K562 (cell line): ENCODE measurements at regions not wholly inside any gene's neighbourhood (a gene's known extent, or its start where the extent isn't known, plus 50 kb on each side); places are given as distances from the start of the nearest gene placed in this dataset.

Experiments
- ETV6 ChIP-seq, 3 experiments: fragments of 150-350 bp in 1 of 3; sonication (generic) in 1 of 3; formaldehyde crosslinking in 1 of 3; IDR thresholded peaks; 2 replicates each; pipeline versions ENCODE4 v1.6.1 to v1.8.0; 2014 to 2022; ENCODE audit warnings: borderline replicate concordance in 2 of 3, low read depth in 2 of 3, antibody characterized with exemption in 1 of 3, low read length in 1 of 3, mild to moderate bottlenecking in 1 of 3, missing genetic modification reagents in 1 of 3
- GABPB2 ChIP-seq: fragments of 250-450 bp; sonication (Bioruptor Pico); conservative IDR thresholded peaks from 2 replicates; pipeline ENCODE4 v1.5.1; 2021; ENCODE audit warnings: mild to moderate bottlenecking
- HDAC6 ChIP-seq: IDR thresholded peaks from 2 replicates; pipeline ENCODE4 v1.6.1; 2012; ENCODE audit warnings: low read depth, mild to moderate bottlenecking, control low read depth, inconsistent platforms, low read length, moderate library complexity
- LCOR ChIP-seq: sonication (generic); formaldehyde crosslinking; IDR thresholded peaks from 2 replicates; pipeline ENCODE4 v1.8.0; 2022; ENCODE audit warnings: mild to moderate bottlenecking, missing genetic modification reagents
- NBN ChIP-seq: fragments of 450-650 bp; IDR thresholded peaks from 2 replicates; pipeline ENCODE4 v1.6.1; 2016; ENCODE audit warnings: low read depth, mild to moderate bottlenecking
- PATZ1 ChIP-seq: fragments of 250-450 bp; sonication (Bioruptor Pico); IDR thresholded peaks from 2 replicates; pipeline ENCODE4 v1.5.0; 2020; ENCODE audit warnings: mild to moderate bottlenecking, borderline replicate concordance
- PCBP1 ChIP-seq: fragments of 200-400 bp; formaldehyde crosslinking; IDR thresholded peaks from 2 replicates; pipeline ENCODE4 v1.6.1; 2018; ENCODE audit warnings: mild to moderate bottlenecking, low read depth, low read length; ENCODE audit not compliant: poor library complexity, severe bottlenecking
- TAF15 ChIP-seq: fragments of 200-400 bp; formaldehyde crosslinking; IDR thresholded peaks from 2 replicates; pipeline ENCODE4 v1.6.1; 2017; ENCODE audit warnings: mild to moderate bottlenecking, low read depth, low read length, moderate library complexity
- TEAD1 ChIP-seq, 2 experiments: fragments of 450-650 bp in 1 of 2; sonication (generic) in 1 of 2; formaldehyde crosslinking; IDR thresholded peaks; 2 replicates each; pipeline versions ENCODE4 v1.4.0 to v1.8.0; 2020 to 2022; ENCODE audit warnings: mild to moderate bottlenecking in 2 of 2, missing genetic modification reagents in 1 of 2
- ZNF133 ChIP-seq: fragments of 250-450 bp; sonication (Bioruptor Pico); IDR thresholded peaks from 2 replicates; pipeline ENCODE4 v1.4.0; 2020; ENCODE audit warnings: mild to moderate bottlenecking
- ZNF146 ChIP-seq: IDR thresholded peaks from one replicate; pipeline ENCODE4 v1.6.1; 2018; ENCODE audit warnings: missing compliant biosample characterization; ENCODE audit not compliant: unreplicated experiment
- ZNF212 ChIP-seq: fragments of 450-650 bp; formaldehyde crosslinking; IDR thresholded peaks from 2 replicates; pipeline ENCODE4 v1.4.0; 2020; ENCODE audit warnings: mild to moderate bottlenecking
- ZNF24 ChIP-seq: fragments of 450-650 bp; IDR thresholded peaks from 2 replicates; pipeline ENCODE4 v1.6.1; 2016
- ZNF324 ChIP-seq: fragments of 250-450 bp; sonication (Bioruptor Pico); IDR thresholded peaks from 2 replicates; pipeline ENCODE4 v1.4.0; 2020; ENCODE audit warnings: mild to moderate bottlenecking
- ZNF384 ChIP-seq: IDR thresholded peaks from 2 replicates; pipeline ENCODE4 v1.6.1; 2012; ENCODE audit warnings: low read depth, low read length, improper control_type of control experiment
- TF ChIP-seq, protein P1 (sequence below): fragments of 450-650 bp; IDR thresholded peaks from 2 replicates; pipeline ENCODE4 v1.6.1; 2016; ENCODE audit warnings: mild to moderate bottlenecking, moderate library complexity

- TF ChIP-seq, protein P1, sequence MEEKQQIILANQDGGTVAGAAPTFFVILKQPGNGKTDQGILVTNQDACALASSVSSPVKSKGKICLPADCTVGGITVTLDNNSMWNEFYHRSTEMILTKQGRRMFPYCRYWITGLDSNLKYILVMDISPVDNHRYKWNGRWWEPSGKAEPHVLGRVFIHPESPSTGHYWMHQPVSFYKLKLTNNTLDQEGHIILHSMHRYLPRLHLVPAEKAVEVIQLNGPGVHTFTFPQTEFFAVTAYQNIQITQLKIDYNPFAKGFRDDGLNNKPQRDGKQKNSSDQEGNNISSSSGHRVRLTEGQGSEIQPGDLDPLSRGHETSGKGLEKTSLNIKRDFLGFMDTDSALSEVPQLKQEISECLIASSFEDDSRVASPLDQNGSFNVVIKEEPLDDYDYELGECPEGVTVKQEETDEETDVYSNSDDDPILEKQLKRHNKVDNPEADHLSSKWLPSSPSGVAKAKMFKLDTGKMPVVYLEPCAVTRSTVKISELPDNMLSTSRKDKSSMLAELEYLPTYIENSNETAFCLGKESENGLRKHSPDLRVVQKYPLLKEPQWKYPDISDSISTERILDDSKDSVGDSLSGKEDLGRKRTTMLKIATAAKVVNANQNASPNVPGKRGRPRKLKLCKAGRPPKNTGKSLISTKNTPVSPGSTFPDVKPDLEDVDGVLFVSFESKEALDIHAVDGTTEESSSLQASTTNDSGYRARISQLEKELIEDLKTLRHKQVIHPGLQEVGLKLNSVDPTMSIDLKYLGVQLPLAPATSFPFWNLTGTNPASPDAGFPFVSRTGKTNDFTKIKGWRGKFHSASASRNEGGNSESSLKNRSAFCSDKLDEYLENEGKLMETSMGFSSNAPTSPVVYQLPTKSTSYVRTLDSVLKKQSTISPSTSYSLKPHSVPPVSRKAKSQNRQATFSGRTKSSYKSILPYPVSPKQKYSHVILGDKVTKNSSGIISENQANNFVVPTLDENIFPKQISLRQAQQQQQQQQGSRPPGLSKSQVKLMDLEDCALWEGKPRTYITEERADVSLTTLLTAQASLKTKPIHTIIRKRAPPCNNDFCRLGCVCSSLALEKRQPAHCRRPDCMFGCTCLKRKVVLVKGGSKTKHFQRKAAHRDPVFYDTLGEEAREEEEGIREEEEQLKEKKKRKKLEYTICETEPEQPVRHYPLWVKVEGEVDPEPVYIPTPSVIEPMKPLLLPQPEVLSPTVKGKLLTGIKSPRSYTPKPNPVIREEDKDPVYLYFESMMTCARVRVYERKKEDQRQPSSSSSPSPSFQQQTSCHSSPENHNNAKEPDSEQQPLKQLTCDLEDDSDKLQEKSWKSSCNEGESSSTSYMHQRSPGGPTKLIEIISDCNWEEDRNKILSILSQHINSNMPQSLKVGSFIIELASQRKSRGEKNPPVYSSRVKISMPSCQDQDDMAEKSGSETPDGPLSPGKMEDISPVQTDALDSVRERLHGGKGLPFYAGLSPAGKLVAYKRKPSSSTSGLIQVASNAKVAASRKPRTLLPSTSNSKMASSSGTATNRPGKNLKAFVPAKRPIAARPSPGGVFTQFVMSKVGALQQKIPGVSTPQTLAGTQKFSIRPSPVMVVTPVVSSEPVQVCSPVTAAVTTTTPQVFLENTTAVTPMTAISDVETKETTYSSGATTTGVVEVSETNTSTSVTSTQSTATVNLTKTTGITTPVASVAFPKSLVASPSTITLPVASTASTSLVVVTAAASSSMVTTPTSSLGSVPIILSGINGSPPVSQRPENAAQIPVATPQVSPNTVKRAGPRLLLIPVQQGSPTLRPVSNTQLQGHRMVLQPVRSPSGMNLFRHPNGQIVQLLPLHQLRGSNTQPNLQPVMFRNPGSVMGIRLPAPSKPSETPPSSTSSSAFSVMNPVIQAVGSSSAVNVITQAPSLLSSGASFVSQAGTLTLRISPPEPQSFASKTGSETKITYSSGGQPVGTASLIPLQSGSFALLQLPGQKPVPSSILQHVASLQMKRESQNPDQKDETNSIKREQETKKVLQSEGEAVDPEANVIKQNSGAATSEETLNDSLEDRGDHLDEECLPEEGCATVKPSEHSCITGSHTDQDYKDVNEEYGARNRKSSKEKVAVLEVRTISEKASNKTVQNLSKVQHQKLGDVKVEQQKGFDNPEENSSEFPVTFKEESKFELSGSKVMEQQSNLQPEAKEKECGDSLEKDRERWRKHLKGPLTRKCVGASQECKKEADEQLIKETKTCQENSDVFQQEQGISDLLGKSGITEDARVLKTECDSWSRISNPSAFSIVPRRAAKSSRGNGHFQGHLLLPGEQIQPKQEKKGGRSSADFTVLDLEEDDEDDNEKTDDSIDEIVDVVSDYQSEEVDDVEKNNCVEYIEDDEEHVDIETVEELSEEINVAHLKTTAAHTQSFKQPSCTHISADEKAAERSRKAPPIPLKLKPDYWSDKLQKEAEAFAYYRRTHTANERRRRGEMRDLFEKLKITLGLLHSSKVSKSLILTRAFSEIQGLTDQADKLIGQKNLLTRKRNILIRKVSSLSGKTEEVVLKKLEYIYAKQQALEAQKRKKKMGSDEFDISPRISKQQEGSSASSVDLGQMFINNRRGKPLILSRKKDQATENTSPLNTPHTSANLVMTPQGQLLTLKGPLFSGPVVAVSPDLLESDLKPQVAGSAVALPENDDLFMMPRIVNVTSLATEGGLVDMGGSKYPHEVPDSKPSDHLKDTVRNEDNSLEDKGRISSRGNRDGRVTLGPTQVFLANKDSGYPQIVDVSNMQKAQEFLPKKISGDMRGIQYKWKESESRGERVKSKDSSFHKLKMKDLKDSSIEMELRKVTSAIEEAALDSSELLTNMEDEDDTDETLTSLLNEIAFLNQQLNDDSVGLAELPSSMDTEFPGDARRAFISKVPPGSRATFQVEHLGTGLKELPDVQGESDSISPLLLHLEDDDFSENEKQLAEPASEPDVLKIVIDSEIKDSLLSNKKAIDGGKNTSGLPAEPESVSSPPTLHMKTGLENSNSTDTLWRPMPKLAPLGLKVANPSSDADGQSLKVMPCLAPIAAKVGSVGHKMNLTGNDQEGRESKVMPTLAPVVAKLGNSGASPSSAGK, result no peak
- TF ChIP-seq ETV6 (IDR thresholded peaks at IDR 0.05; ENCODE audit: borderline replicate concordance in 1 of 2, low read depth in 2 of 2, low read length in 1 of 2) (no peak), ETV6 (CRISPR knock-in tag; IDR thresholded peaks at IDR 0.05; ENCODE audit: borderline replicate concordance) (no peak), PATZ1 (CRISPR knock-in tag) (no peak), HDAC6 (no peak), TEAD1 (CRISPR knock-in tag; IDR thresholded peaks at IDR 0.05) (peak; percentile 54 to 64; a peak in 3 of 4 replicates), ZNF24 (no peak), ZNF146 (no peak), ZNF324 (CRISPR knock-in tag) (no peak), GABPB2 (CRISPR knock-in tag) (no peak), ZNF133 (no peak), NBN (0 out of 2 replicates have a peak, but pooled peaks have one; percentile 40), LCOR (CRISPR knock-in tag) (peak; percentile 36; the same call in 1 of the 2 replicates), TAF15 (no peak), ZNF384 (no peak), PCBP1 (no peak), ZNF212 (CRISPR knock-in tag) (no peak)
These were observed 52.7 kb downstream of the TET3 start (continued) for GRCh38 chr2:74037379-74037860.
